ENCODE measurements at regions not wholly inside any gene's neighbourhood (a gene's known extent, or its start where the extent isn't known, plus 50 kb on each side); places are given as distances from the start of the nearest gene placed in this dataset.

DNA sequence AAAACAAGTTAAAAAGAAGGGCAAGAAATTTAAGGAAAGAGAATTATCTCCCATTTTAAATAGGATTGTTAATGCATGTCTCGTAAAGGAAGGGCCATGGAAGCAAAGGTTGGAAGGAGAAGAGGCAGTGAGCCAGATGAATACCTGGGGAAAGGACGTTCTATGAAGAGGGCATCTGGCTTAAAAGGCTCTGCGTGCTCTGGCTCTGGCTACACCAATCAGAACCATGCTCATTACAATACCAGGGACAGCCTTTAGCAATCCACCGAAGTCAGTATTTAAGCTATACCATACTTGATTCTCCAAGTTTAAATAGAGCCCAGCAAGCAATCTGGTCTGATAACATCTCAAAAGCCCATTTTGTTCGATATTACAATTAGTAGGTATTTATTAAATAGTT lies 58.5 kb upstream of the C1orf87 start:
- Histone ChIP-seq H3K27me3 (ENCODE audit: insufficient read depth, low read length) (no peaks in the 10 kb centered on the region), H3K4me1 (ENCODE audit: insufficient read depth, low read length) (no peaks in the 10 kb centered on the region), H3K36me3 (ENCODE audit: insufficient read depth, low read depth, low read length) (no peaks in the 10 kb centered on the region), H3K9me3 (ENCODE audit: insufficient read depth, low read depth, low read length) (no peaks in the 10 kb centered on the region), H3K9ac (ENCODE audit: low read depth, low read length) (no peak overlapping the region), H3K27ac (ENCODE audit: low read length) (no peak overlapping the region), H3K4me3 (ENCODE audit: low read length) (no peak overlapping the region)

DNA sequence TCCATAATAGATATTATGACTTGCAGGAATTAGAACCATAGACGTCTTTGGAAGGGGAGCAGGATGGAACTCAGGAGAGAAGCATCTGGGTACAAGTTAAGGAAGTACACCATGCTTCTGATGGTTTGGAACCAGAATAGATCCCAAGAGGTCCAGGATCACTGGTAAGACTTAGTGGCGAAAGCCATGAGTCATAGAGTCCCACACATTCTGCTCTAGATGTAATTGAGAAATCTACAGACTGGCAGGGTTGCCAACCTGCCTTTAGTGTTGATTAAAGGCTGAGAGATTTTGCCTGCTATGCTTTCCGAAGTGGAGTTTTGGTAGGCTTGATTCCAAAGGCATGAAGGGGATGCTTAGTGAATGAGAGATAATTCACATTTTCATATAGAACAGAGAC lies 57.1 kb upstream of the C1orf87 start:
- Histone ChIP-seq H3K27ac (ENCODE audit: low read length) (no peak overlapping the region), H3K36me3 (ENCODE audit: insufficient read depth, low read depth, low read length) (no peaks in the 10 kb centered on the region), H3K27me3 (ENCODE audit: insufficient read depth, low read length) (no peaks in the 10 kb centered on the region), H3K9ac (ENCODE audit: low read depth, low read length) (no peak overlapping the region), H3K4me3 (ENCODE audit: low read length) (no peak overlapping the region), H3K9me3 (ENCODE audit: insufficient read depth, low read depth, low read length) (no peaks in the 10 kb centered on the region), H3K4me1 (ENCODE audit: insufficient read depth, low read length) (no peaks in the 10 kb centered on the region)

DNA sequence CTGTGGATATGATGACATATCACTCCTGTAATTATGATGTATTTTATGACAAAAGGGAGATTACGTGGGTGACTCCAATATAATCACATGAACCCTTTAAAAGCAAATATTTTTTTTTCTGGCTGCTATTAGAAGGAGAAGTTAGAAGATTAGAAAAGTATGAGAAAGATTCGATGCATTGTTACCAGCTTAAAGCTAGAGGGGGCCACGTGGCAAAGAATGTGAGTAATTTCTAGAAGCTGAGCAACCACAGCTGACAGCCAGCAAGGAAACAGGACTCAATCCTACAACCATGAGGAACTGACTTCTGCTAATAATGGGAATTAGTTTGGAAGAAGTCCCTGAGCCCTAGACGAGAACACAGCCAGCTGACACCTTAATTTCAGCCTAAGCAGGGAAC lies 56.3 kb upstream of the C1orf87 start:
- Histone ChIP-seq H3K36me3 (ENCODE audit: insufficient read depth, low read depth, low read length) (no peaks in the 10 kb centered on the region), H3K4me1 (ENCODE audit: insufficient read depth, low read length) (no peaks in the 10 kb centered on the region), H3K9me3 (ENCODE audit: insufficient read depth, low read depth, low read length) (no peaks in the 10 kb centered on the region), H3K9ac (ENCODE audit: low read depth, low read length) (no peak overlapping the region), H3K27me3 (ENCODE audit: insufficient read depth, low read length) (no peaks in the 10 kb centered on the region), H3K4me3 (ENCODE audit: low read length) (no peak overlapping the region), H3K27ac (ENCODE audit: low read length) (no peak overlapping the region)

DNA sequence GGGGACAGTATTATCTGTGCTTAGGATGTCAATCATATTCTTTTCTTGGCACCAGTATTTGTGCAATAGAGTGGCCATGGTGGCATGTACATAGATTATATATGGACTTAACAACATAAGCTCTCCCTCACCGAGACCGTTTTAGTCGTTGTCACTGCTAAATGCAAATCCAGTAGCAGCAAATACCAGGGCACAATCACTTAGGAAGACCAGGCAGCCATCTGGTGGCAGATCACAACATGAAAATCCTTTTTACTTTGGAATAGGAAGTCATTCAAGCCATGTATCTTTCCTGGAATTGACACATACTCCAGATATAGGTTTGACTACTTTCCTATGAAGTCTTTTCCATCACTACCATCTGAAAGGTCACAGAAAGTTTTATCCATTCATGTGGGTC lies 53.2 kb upstream of the C1orf87 start:
- H3K36me3 ChIP-seq (ENCODE audit: insufficient read depth, low read depth, low read length), result no peaks in the 10 kb centered on the region
- H3K9ac ChIP-seq (ENCODE audit: low read depth, low read length), result no peak overlapping the region
- no peak overlapping the region for H3K27ac ChIP-seq (ENCODE audit: low read length)
- no peaks in the 10 kb centered on the region for H3K27me3 ChIP-seq (ENCODE audit: insufficient read depth, low read length)
- H3K4me1 ChIP-seq (ENCODE audit: insufficient read depth, low read length), result no peaks in the 10 kb centered on the region
- no peaks in the 10 kb centered on the region for H3K9me3 ChIP-seq (ENCODE audit: insufficient read depth, low read depth, low read length)
- no peak overlapping the region for H3K4me3 ChIP-seq (ENCODE audit: low read length)

All from iPS-20b (cell line).